H9 (cell line): ENCODE measurements at regions not wholly inside any gene's neighbourhood (a gene's known extent, or its start where the extent isn't known, plus 50 kb on each side); places are given as distances from the start of the nearest gene placed in this dataset.

Experiments
- DNase-seq: peaks from one replicate; pipeline ENCODE4 v3.0.0-alpha.2; 2017
- H2AFZ ChIP-seq: one replicate; pipeline ENCODE4 v1.6.1; 2013; ENCODE audit warnings: mild to moderate bottlenecking, low read length, control low read depth, moderate library complexity
- H2AK5ac ChIP-seq: 2 replicates; pipeline ENCODE4 v1.6.1; 2013; ENCODE audit warnings: low read length, control low read depth, mixed read lengths; ENCODE audit not compliant: insufficient read length
- H2BK120ac ChIP-seq: one replicate; pipeline ENCODE4 v1.6.1; 2013; ENCODE audit warnings: low read depth, mild to moderate bottlenecking, low read length, control low read depth, inconsistent platforms; ENCODE audit not compliant: poor library complexity, severe bottlenecking
- H2BK12ac ChIP-seq: 2 replicates; pipeline ENCODE4 v1.6.1; 2013; ENCODE audit warnings: low read length, control low read depth, mixed read lengths, low read depth; ENCODE audit not compliant: insufficient read length
- H2BK15ac ChIP-seq: 2 replicates; pipeline ENCODE4 v1.6.1; 2013; ENCODE audit warnings: low read depth, low read length, control low read depth
- H2BK20ac ChIP-seq: one replicate; pipeline ENCODE4 v1.6.1; 2013; ENCODE audit warnings: low read depth, mild to moderate bottlenecking, low read length, control low read depth, inconsistent platforms; ENCODE audit not compliant: poor library complexity, severe bottlenecking
- H2BK5ac ChIP-seq: 2 replicates; pipeline ENCODE4 v1.6.1; 2013; ENCODE audit warnings: low read length, control low read depth, mixed read lengths; ENCODE audit not compliant: insufficient read length
- H3K14ac ChIP-seq: 2 replicates; pipeline ENCODE4 v1.6.1; 2013; ENCODE audit warnings: low read length, control low read depth; ENCODE audit not compliant: insufficient read depth
- H3K18ac ChIP-seq: 2 replicates; pipeline ENCODE4 v1.6.1; 2013; ENCODE audit warnings: low read depth, mild to moderate bottlenecking, mixed read lengths, low read length, control low read depth; ENCODE audit not compliant: insufficient read length
- H3K23ac ChIP-seq: 2 replicates; pipeline ENCODE4 v1.6.1; 2013; ENCODE audit warnings: low read length, control low read depth, mixed read lengths, low read depth; ENCODE audit not compliant: insufficient read length
- H3K23me2 ChIP-seq: 2 replicates; pipeline ENCODE4 v1.6.1; 2013; ENCODE audit warnings: low read depth, mild to moderate bottlenecking, mixed read lengths, low read length, control low read depth; ENCODE audit not compliant: insufficient read length, poor library complexity, severe bottlenecking
- H3K27ac ChIP-seq: 2 replicates; pipeline ENCODE4 v1.5.1; 2013; ENCODE audit warnings: low read length, control low read depth, mixed read lengths, low read depth; ENCODE audit not compliant: insufficient read length
- H3K27me3 ChIP-seq: 2 replicates; pipeline ENCODE4 v1.6.1; 2013; ENCODE audit warnings: low read length, control low read depth, inconsistent platforms; ENCODE audit not compliant: insufficient read depth
- H3K4ac ChIP-seq: 2 replicates; pipeline ENCODE4 v1.6.1; 2013; ENCODE audit warnings: low read depth, mild to moderate bottlenecking, control low read depth, inconsistent platforms, low read length, moderate library complexity
- H3K4me1 ChIP-seq: 2 replicates; pipeline ENCODE4 v1.6.1; 2013; ENCODE audit warnings: low read length, control low read depth, inconsistent platforms; ENCODE audit not compliant: insufficient read depth
- H3K4me2 ChIP-seq: 2 replicates; pipeline ENCODE4 v1.6.1; 2013; ENCODE audit warnings: low read length, control low read depth, mixed read lengths; ENCODE audit not compliant: insufficient read length, insufficient read depth
- H3K56ac ChIP-seq: 2 replicates; pipeline ENCODE4 v1.6.1; 2013; ENCODE audit warnings: low read depth, mild to moderate bottlenecking, mixed read lengths, low read length, control low read depth; ENCODE audit not compliant: insufficient read length
- H3K79me1 ChIP-seq: 2 replicates; pipeline ENCODE4 v1.6.1; 2013; ENCODE audit warnings: low read depth, mild to moderate bottlenecking, moderate library complexity, low read length, control low read depth, inconsistent platforms; ENCODE audit not compliant: insufficient read depth, poor library complexity, severe bottlenecking
- H3K79me2 ChIP-seq: 2 replicates; pipeline ENCODE4 v1.6.1; 2013; ENCODE audit warnings: low read length, control low read depth, inconsistent platforms; ENCODE audit not compliant: insufficient read depth
- H3K9ac ChIP-seq: 2 replicates; pipeline ENCODE4 v1.6.1; 2013; ENCODE audit warnings: low read length, control low read depth, mixed read lengths; ENCODE audit not compliant: insufficient read length; ENCODE audit errors: extremely low read depth
- H3K9me3 ChIP-seq: one replicate; pipeline ENCODE4 v1.6.1; 2013; ENCODE audit warnings: low read depth, low read length, inconsistent platforms; ENCODE audit not compliant: control insufficient read depth
- H3T11ph ChIP-seq: one replicate; pipeline ENCODE4 v1.6.1; 2013; ENCODE audit warnings: mild to moderate bottlenecking, low read length, control low read depth, inconsistent platforms
- H4K20me1 ChIP-seq: one replicate; pipeline ENCODE4 v1.6.1; 2013; ENCODE audit not compliant: control insufficient read depth, insufficient read length, insufficient read depth
- H4K5ac ChIP-seq: 2 replicates; pipeline ENCODE4 v1.6.1; 2013; ENCODE audit warnings: low read depth, mild to moderate bottlenecking, mixed read lengths, low read length, control low read depth; ENCODE audit not compliant: insufficient read length
- H4K8ac ChIP-seq: replicated peaks from 2 replicates; pipeline ENCODE4 v1.6.1; 2013; ENCODE audit warnings: low read length, control low read depth, mixed read lengths, low read depth; ENCODE audit not compliant: insufficient read length
- H4K91ac ChIP-seq: 2 replicates; pipeline ENCODE4 v1.6.1; 2013; ENCODE audit warnings: low read depth, mild to moderate bottlenecking, moderate library complexity, mixed read lengths, low read length, control low read depth; ENCODE audit not compliant: insufficient read length
- H3K27ac Mint-ChIP-seq, 3 experiments: 2 replicates in 2 of 3; 3 replicates in 1 of 3; pipeline ENCODE4 v1.8.0; 2020 to 2021; ENCODE audit warnings: mixed read lengths in 3 of 3, mild to moderate bottlenecking in 1 of 3, moderate library complexity in 1 of 3
- H3K27me3 Mint-ChIP-seq: 2 replicates; pipeline ENCODE4 v1.8.0; 2021; ENCODE audit warnings: low read depth, mild to moderate bottlenecking, moderate library complexity, mixed read lengths
- H3K36me3 Mint-ChIP-seq, 3 experiments: 2 replicates in 2 of 3; 3 replicates in 1 of 3; pipeline ENCODE4 v1.8.0; 2020 to 2021; ENCODE audit warnings: low read depth in 3 of 3, mixed read lengths in 3 of 3; ENCODE audit not compliant: insufficient read depth in 1 of 3
- H3K4me1 Mint-ChIP-seq, 2 experiments: 2 replicates each; pipeline ENCODE4 v1.8.0; 2020; ENCODE audit warnings: mixed read lengths in 2 of 2
- H3K4me3 Mint-ChIP-seq, 2 experiments: 2 replicates in 1 of 2; 3 replicates in 1 of 2; pipeline ENCODE4 v1.8.0; 2020 to 2021; ENCODE audit warnings: mild to moderate bottlenecking in 2 of 2, mixed read lengths in 2 of 2, moderate library complexity in 1 of 2
- H3K9me3 Mint-ChIP-seq, 2 experiments: 2 replicates in 1 of 2; 3 replicates in 1 of 2; pipeline ENCODE4 v1.8.0; 2020; ENCODE audit warnings: mild to moderate bottlenecking in 2 of 2, mixed read lengths in 2 of 2, moderate library complexity in 1 of 2
- CTCF ChIP-seq: fragments of 200-600 bp; sonication (generic); conservative IDR thresholded peaks from 3 replicates; pipeline ENCODE4 v1.8.0; 2021; ENCODE audit warnings: antibody characterized with exemption, mild to moderate bottlenecking
- WGBS: extraction: QIAGEN DNeasy Blood & Tissue Kit; methylation state at CpG from one replicate; pipeline ENCODE4 v1.1.7; 2013; ENCODE audit warnings: missing lambda C conversion rate, low lambda C conversion rate, mixed read lengths; ENCODE audit not compliant: insufficient read length; ENCODE audit errors: extremely low coverage; 5-methylcytosine and 5-hydroxymethylcytosine counted together

GRCh38 chr6:113450061-113450465 is 407.1 kb upstream of the MARCKS start:
- H3K56ac ChIP-seq, result no peak overlapping the region
- no peak for TF ChIP-seq CTCF
- WGBS, result no CpG with 5 or more reads among the region's 1 CpG
- Mint-ChIP-seq H3K36me3 (no peaks in the 10 kb centered on the region), H3K4me3 (no peak overlapping the region), H3K4me1 (no peaks in the 10 kb centered on the region), H3K27ac (no peak overlapping the region), H3K27me3 (no peaks in the 10 kb centered on the region), H3K9me3 (peaks cover 0 to 6% of the 10 kb centered on the region in 2 experiments; a peak in 2 of 5 replicates)
- no peaks in the 10 kb centered on the region for H3K27me3 ChIP-seq
- no peak overlapping the region for H2BK5ac ChIP-seq
- H4K8ac ChIP-seq, result no peak overlapping the region
- no peak overlapping the region for H3K27ac ChIP-seq
- H3K4me2 ChIP-seq, result no peak overlapping the region
- no peak overlapping the region for H2BK20ac ChIP-seq
- no peak overlapping the region for H4K91ac ChIP-seq
- no peak overlapping the region for H3K9ac ChIP-seq
- H2BK15ac ChIP-seq, result no peak overlapping the region
- no peaks in the 10 kb centered on the region for H4K20me1 ChIP-seq
- no peak overlapping the region for H4K5ac ChIP-seq
- H2BK120ac ChIP-seq, result no peak overlapping the region
- DNase-seq, result no peak
- no peaks in the 10 kb centered on the region for H3K23me2 ChIP-seq
- H3K79me2 ChIP-seq, result no peaks in the 10 kb centered on the region
- no peaks in the 10 kb centered on the region for H3K4me1 ChIP-seq
- no peak overlapping the region for H3K18ac ChIP-seq
- H3K4ac ChIP-seq, result no peak overlapping the region
- H2AK5ac ChIP-seq, result no peak overlapping the region
- H3K79me1 ChIP-seq, result no peaks in the 10 kb centered on the region
- H2AFZ ChIP-seq, result no peak overlapping the region
- H3T11ph ChIP-seq, result no peak overlapping the region
- no peaks in the 10 kb centered on the region for H3K9me3 ChIP-seq
- no peak overlapping the region for H3K23ac ChIP-seq
- H3K14ac ChIP-seq, result no peak overlapping the region
- no peak overlapping the region for H2BK12ac ChIP-seq
